ENCODE measurements at regions not wholly inside any gene's neighbourhood (a gene's known extent, or its start where the extent isn't known, plus 50 kb on each side); places are given as distances from the start of the nearest gene placed in this dataset.

DNA sequence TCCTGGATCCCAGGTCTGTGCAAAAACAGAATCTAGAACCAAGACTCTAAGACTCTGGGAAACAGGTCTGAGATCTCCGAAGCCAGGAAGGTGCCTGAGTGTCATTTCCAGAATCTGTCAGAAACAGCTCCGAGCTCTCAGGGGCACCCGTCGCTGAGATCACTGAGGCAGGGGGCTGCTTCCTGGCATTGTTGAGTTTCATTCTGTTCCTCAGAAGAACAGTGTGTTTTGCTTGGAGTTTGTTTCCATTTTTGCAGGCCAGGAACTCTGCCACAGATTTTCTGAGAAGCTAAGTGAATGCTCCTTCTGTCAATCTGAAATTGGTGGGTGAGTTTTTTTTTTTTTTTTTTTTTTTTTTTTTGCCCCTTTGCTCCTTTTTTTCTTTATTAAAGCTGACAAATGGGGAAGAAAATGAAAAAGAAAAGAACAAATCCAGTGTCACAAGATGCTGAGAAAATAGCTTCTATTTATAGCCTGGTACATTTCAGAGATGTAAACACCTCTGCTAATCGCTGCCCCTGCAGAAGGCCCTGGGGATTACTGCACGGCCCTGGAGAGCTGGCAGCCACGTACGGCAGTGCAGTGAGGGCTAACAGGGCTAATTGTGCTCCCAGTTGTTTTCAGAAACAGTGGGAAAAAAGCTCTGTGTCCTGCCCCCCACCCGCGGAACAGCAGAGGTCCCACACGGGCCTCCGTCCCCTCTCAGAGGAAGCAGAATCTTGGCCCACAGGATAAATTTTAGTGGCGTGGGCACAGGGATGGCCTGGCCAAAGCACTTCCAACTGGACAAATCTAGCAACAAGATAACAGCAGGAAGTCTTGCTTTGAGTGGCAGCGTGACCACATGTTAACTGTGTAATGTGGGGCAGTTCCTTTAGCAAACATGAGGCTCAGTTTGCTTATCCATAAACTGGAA is 237.6 kb upstream of the IRS2 start:
- H3K4me3 ChIP-seq (ENCODE audit: low read depth, low read length), result no peak overlapping the region
- TF ChIP-seq, protein P1, sequence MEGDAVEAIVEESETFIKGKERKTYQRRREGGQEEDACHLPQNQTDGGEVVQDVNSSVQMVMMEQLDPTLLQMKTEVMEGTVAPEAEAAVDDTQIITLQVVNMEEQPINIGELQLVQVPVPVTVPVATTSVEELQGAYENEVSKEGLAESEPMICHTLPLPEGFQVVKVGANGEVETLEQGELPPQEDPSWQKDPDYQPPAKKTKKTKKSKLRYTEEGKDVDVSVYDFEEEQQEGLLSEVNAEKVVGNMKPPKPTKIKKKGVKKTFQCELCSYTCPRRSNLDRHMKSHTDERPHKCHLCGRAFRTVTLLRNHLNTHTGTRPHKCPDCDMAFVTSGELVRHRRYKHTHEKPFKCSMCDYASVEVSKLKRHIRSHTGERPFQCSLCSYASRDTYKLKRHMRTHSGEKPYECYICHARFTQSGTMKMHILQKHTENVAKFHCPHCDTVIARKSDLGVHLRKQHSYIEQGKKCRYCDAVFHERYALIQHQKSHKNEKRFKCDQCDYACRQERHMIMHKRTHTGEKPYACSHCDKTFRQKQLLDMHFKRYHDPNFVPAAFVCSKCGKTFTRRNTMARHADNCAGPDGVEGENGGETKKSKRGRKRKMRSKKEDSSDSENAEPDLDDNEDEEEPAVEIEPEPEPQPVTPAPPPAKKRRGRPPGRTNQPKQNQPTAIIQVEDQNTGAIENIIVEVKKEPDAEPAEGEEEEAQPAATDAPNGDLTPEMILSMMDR (IDR thresholded peaks at IDR 0.05; ENCODE audit: low read depth, low read length), result no peak

DNA sequence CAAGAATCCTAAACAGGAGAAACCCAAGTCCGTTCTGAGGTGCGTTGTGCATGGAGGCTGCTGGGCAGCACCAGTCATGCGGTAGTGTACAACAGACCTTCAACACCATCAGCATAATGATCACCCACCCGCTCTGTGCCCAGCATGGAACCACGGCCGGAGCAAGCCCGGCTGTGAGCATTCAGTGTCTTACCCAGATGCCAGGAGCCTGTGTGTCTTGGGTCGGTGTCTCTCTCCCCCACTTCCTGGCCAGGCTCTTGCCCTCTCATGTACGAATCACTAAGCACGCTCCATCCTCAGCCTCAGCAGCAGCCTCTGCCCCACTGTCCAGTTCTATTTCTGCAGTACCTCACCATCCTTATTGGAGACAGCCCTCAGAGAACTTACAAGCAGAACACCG is 231.6 kb upstream of the IRS2 start:
- no peak overlapping the region for H3K4me3 ChIP-seq (ENCODE audit: low read depth, low read length)
- TF ChIP-seq, protein P1 (IDR thresholded peaks at IDR 0.05; ENCODE audit: low read depth, low read length), result no peak

DNA sequence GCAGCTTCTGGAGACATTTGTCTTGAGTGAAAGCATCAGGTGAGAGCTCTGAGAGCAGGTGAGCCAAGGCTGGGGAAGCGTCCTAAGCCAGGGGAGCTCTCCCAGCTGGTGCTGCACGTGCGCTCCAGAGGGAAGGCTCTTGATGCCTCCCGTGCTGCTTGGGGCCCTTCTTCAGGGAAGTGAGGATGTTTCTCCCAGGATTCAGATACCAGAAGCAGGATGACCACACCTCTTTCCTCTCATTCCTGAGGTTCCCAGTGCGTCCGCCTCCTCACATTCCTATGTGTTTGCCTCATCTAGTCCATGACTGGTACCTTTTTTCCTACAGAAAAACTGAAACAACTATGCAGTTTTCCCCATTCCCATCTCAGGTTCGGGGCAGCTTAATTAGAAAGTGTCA is 231.0 kb upstream of the IRS2 start:
- TF ChIP-seq, protein P1 (IDR thresholded peaks at IDR 0.05; ENCODE audit: low read depth, low read length), result no peak
- no peak overlapping the region for H3K4me3 ChIP-seq (ENCODE audit: low read depth, low read length)

DNA sequence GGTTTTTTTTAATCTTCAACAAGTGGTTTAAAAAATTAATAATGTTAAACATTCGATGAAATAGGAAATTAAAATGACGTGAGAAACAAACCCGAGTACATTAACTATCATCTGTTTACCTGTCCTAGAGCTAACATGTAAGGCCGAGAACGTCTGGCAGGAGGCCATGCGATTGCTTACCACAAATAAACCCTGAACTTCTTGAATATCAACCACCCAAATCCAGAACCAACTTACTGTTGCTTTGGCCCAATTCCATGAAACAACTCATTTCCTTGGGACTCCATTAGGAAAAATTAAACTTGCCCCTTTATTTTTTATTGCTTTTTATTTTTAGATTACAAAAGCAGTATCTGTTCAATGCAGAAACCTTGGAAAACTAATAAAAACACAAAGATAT is 228.9 kb upstream of the IRS2 start:
- no peak overlapping the region for H3K4me3 ChIP-seq (ENCODE audit: low read depth, low read length)
- TF ChIP-seq, protein P1 (IDR thresholded peaks at IDR 0.05; ENCODE audit: low read depth, low read length), result no peak

DNA sequence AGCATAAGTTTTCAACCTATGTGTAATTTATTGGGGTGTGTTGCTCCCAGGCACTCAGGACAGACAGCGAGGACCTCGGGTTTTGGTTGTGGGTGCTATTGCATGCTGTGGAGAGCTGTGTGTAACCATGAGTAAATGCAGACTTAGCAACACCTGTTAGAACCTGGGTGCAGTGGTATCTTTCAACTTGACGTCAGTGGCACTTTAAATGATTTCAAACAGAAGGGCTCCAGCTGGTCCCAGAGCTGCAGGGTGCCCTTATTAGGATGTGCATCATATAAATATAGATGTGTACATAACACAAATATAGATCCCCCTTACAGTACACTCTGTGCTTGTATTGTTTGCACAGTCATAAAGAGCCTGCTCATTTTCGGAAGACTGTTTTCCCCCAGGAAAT is 228.3 kb upstream of the IRS2 start:
- TF ChIP-seq, protein P1 (IDR thresholded peaks at IDR 0.05; ENCODE audit: low read depth, low read length), result no peak
- no peak overlapping the region for H3K4me3 ChIP-seq (ENCODE audit: low read depth, low read length)

DNA sequence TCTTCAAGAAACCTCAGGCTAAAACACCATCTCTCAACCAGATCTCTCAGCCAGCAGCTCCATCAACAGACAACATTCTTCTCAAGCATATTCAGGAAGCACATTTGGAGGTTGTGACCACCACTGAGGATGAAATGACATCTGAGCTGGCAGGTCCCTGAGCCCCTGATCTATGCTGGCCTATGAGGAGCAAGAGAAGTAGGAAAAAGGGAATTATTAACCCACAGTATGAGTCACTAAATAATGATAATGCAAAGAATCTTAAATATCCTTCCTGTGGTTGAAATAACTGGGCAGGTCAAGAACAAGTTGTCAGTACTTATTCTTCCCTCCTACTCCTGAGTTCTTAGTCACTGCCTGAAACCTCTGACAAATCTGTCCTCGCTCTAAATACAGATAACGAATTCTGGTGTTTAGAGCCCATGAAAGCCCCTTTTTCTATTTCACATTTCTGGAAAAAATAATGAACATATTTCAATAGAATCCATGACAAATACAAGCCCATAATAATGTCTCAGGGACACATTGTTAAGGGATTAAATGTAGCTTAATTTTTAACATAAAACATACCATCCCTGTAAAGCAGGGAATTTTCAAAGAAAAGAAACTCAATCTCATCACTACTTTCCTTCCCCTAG is 225.8 kb upstream of the IRS2 start:
- H3K4me3 ChIP-seq (ENCODE audit: low read depth, low read length), result no peak overlapping the region
- TF ChIP-seq, protein P1 (IDR thresholded peaks at IDR 0.05; ENCODE audit: low read depth, low read length), result no peak
